GM04504 (cell line): ENCODE measurements at regions not wholly inside any gene's neighbourhood (a gene's known extent, or its start where the extent isn't known, plus 50 kb on each side); places are given as distances from the start of the nearest gene placed in this dataset.
"Not testable (repeated sequence)": the region's sequence is repeated elsewhere in the genome, so short reads cannot be mapped to it uniquely, and the experiment has no call there.

Source experiments
- DNase-seq: peaks from one replicate; pipeline ENCODE4 v3.0.0-alpha.2; 2012; ENCODE audit warnings: low read depth

DNA sequence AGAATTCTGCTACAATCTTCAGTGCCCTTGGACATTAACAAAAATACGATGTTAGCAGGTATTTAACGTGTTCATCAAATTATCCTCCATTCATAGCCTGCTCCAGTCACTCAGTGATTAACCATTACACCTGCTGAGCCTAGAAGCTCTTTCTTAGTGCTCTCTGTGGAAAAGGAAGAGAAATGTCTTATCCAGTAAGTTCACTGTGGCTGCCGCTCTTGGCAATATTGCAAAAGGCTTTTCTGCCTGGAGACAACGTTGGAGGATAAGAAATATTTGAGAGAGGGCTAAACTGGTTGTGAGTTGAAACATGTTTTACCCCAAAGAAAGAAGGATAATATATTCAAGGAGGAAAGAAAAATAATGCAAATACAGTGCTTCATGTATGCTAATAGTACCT is 217.4 kb upstream of the HSF2 start:
- DNase-seq: no peak

DNA sequence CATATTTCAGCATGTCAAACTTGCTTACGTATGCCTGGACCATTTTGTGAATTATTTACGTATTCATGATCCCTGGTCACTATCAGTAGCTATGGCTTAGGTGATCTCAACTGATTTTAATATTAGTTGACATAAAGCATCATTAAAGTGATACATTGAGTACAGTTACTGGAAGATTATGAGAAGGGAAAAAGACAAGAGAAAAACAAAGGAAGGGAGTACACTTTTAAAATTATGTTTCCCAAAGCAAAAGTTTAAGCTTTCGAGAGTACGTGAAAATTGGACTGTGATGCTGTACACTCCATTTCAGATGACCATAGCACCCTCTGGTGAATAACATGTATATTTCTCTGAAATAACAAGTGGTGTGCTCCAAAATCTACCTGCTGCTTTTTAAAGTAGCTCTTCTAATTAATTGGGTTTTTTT is 215.0 kb upstream of the HSF2 start:
- DNase-seq: no peak

DNA sequence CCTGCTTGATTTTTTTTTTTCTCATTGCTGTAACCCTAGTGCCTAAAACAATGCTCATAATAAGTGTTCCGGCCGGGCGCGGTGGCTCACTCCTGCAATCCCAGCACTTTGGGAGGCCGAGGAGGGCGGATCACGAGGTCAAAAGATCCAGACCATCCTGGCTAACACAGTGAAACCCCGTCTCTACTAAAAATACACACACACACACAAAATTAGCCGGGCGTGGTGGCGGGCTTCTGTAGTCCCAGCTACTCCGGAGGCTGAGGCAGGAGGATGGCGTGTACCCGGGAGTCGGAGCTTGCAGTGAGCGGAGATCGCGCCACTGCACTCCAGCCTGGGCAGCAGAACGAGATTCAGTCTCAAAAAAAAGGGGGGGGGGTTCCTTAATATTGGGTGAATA is 214.0 kb upstream of the HSF2 start:
- not testable (repeated sequence) for DNase-seq

DNA sequence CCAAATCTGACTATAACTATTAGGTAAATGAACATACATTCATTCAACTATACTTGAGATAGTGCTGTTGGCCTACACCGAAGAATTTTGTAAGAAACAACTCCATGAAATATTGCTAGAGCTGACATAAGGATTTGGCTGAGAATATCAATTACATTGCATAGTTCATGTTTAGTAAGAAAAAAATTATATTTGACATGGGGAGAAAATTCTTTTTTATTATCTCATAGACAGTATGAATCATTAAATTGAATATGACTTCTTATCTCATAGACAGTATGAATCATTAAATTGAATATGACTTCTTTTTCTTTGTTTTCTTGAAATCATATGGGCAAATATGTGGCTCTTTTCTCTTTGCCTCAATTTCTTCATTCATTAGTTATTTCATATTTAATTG is 212.3 kb upstream of the HSF2 start:
- DNase-seq: no peak

DNA sequence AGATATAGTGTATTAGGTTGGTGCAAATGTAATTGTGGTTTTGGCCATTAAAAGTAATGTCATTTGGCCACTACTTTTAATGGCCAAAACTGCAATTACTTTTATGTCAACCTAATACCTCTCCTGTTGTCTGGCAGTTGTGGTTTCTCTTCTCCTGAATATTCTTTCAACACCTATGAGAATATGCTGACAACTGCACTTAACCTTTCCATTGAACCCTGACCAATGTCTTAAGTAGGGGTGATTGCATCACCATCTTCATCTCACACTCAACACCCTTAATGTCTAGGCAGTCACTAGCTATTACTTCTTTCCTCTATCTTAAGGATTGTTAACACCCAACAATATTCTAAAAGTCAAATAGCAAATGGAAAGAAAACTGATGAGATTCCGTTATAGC is 200.5 kb upstream of the HSF2 start:
- no peak for DNase-seq

DNA sequence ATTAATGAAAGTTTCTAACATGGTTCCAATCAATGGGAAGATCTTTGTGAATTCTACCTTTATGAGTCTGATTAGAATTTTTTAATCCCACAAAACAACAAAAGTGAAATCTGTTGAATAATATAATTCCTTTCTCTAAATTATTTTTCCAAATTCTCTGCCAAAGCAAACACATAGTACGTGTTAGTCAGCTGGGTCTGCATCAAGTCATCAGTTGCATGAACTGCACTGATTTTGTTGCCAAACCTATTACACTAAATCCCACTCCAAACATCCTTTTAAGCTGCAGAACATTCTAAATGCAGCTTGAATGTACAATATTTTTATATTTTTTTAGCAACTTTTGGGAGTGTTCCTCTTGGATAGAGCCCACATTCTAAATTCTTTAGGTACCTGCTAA is 199.0 kb upstream of the HSF2 start:
- DNase-seq: no peak

DNA sequence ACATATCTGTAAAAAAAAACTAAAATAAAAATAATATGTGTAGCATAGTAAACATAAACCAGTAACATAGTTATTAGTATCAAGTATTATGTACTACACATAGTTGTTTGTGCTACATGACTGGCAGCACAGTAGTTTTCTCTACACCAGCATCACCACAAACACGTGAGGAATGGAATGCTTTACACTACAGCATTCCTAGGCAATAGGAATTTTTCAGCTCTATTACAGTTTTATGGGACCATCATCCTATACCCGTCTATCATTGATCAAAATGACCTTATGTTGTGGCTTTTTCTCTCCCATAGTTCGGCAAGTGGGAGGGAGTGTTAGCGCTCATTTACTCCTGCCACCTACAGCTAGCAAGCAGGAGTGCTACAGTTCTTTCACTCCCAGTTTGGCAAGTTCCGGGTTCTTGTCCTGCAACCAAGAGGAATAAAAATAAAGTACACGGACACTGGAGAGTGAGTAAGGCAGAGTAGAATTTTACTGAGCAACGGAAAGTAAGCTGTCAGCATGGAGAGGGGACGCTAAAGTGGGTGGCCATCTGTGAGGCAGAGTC is 196.8 kb upstream of the HSF2 start:
- no peak for DNase-seq

DNA sequence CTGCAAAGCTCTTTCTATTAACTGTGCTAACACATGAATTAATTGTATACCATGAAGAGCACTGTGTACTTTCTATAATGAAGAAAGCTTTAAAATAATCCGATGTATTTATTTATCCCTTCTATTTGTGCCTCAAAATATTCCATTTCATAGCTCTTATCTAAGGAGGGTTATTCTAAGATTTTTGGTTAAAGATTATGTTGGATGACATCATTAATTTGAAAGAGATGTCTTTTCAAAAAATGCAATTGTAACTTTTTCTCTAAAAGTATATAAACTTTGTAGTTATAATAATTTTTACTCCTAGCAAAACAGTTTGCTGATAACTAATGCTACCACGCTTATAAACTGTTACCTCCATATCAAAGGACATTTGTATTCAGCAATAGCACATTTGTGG is 192.4 kb upstream of the HSF2 start:
- no peak for DNase-seq

DNA sequence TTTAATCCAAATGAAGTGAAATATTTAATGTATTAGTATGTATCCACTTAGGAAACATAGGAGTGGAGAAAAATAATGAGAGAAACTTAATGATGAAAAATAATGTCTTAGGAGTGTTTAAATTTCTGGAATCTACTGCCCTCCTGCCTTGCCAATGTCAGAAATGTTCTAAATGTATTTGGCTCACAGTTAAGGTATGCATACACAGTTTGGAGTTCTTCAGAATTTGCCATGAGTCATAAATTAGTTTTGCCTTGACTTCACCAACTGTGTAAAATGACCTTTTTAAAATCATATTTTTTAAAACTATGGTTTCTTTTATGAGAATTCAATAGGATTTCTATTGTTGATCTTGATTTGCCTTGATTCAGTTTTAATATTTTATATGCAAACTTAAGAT is 191.7 kb upstream of the HSF2 start:
- DNase-seq: no peak

DNA sequence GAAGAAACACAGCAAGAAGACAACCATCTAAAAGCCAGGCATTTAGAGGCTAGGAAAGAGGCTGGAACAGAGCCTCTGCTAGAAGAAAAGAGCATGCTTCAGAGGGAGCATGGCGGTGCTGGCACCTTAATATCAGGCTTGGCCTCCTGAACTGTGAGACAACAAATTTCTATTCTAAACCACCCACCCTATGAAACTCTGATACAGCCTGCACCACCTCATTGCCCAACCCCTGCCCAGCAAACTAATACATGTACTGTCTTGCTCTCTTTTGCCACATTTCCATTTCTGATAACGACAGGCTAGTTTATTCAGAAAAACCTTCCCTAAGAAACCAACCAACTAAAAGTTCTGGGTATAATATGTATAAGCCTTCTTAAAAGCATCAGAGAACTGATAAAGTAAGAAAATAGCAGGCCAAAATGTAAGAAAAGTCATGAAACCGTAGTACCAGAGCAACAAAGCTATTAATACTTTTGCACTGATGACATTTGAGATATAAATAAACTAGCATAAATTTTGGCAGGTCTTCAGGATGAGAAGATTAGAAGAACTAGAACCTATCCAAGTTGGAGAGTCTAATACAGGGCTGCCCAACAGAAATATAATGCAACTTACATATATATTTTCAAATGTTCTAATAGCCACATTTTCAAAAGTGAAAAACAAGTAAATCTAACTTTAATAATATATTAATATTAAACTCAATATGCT is 184.7 kb upstream of the HSF2 start:
- DNase-seq: no peak

DNA sequence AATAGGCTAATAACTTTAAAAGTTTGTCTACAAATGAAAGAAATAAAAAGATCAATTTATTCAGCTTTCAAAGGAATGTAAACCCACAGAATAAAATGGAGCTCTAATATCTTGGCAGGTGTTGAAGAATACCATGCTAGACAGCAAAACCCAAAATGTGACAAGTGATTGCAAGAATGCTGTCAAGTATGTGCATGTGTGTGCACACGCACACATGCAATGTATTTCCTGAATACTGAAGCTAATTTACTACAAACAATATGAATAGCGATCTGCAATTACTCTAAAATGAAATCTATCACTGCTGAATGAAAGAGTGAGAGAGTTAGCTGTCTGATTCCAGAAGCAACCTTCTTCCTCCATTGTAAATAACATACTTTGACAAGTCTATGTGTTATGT is 179.2 kb upstream of the HSF2 start:
- no peak for DNase-seq

DNA sequence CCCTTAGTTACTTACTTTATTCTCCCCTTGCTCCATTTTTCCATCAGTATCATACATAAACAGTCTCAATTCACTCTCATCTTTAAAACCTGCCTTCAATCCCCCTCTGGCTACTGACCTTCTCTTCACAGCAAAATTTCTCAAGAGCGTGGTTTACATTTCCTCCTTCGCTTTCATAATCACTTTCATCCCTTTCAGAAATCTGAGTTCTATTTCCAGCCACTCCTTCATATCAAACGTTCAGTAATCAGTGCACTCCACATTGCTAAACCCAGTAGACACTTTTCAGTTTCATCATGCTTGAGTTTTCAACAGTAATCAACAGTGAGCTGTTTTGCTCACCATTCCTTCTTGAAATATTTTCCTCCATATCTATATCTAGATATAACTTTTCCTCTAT is 176.7 kb upstream of the HSF2 start:
- DNase-seq: no peak

DNA sequence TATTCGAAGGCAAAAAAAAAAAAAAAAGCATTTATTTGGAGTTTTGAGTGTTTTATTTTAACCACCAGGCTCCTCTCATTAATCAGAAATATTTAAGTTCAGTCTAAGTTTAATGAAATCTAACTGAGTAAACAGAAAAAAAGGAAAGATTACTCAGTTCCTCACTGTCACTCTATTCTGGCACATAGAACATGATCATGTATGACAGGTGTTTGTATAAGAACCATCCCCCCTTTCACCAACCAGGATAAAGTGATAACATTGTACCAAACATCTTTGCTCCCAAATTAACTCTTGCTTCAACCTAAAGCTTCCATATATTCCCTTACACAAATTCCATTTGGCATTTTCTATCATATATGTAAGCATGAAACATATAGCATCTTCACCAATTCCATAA is 176.2 kb upstream of the HSF2 start:
- no peak for DNase-seq

DNA sequence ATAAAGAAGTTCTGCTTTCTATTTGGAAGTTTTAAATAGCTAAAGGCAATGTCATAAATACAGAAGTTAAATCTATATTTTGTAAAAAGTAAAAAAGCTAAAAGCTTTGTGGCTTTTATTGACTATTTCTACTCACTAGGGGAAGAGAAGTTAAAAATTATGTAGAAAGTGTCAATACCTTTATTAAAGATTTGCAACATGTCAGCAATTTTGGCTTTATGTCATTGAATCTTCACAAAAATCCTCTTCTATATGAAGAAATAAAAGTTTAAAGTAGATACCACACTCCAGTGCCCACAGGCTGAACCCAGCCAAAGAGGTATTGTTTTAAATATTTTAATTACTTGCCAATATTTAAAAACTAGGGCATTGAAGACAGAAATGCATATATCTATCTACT is 160.6 kb upstream of the HSF2 start:
- DNase-seq: no peak

DNA sequence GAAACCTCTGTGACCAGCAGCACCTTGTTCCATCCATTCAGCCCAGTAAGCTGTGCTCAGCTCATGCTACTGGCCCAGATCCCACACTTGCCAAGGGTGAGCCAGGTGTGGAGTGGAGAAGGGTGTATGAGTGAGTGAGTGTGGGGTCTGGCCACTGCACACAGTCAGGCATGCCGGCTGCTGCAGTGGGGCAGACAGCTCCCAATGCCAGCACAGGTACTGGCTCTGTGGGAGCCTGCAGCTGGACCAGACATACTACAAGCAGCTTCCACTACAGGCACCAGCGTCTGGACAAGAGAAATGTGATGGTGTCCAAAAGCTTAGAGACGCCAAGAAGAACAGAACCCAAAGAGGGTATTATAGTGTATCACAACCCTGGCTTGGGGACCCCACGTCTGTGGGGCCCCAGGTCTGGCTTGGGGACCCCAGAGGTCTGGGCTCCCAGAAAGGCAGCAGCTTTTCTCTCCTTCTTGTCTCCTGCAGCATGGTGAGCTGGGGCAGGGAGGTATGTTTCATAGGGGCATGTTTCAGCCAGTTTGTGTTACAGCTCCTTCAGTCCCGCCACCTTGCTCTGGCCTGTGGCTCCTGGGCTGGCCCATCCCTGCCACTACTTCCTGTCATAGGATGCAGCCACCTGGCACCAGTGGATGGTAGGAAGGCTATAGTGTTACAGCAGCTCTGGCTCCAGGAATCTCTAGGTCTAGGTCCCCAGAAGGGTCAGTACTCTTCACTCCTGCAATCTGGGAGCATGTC is 152.4 kb upstream of the HSF2 start:
- DNase-seq: no peak

DNA sequence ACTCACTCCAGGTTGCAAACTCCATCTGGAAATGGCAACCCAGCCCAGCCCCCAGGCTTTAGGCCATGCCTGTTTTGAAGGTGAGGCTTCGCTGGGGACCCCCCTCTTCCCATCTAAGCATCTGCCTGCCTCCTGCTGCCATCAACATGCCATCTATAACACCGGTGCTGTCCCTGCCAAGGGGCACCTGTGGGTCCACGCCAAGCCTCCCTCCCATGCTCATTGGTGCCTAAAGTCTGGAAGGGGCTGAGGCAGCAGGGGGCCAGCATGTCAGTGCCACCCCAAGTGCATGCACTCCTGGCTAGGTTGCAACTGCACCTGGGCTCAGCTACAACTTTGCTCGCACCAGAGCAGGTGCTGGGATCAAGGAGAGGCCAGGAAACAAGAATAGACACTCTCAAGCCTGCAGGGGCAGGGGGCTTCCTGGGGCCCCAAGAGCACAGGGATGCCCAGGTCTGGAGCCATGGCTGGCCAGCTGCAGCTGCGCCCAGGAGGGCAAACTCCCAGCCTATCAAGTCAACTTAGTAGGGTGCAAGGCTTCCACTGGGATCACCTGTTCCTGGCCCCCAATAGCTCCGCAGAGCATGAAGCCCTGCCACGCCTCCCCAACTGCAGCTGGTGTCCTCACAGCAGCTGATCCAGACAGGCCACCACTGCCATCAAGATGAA is 151.3 kb upstream of the HSF2 start:
- no peak for DNase-seq

DNA sequence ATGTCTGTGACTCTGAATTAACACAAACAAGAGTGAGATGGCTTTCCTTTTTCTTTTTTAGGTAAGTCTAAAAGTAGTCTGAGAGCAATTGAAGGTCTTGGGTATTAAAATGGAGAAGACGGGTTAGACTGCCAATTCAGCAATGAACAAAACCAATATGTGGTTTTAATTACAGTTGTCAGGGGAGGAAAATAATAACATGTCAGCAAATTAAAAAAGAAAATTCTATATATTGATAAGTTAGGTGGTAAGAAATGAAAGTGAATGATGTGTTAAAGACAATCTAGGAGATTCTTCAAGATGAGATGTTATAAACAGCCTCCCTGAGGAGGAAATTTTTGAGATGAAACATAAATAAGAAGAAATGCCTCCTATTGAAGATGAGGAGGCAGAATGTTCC is 150.6 kb upstream of the HSF2 start:
- DNase-seq: no peak

DNA sequence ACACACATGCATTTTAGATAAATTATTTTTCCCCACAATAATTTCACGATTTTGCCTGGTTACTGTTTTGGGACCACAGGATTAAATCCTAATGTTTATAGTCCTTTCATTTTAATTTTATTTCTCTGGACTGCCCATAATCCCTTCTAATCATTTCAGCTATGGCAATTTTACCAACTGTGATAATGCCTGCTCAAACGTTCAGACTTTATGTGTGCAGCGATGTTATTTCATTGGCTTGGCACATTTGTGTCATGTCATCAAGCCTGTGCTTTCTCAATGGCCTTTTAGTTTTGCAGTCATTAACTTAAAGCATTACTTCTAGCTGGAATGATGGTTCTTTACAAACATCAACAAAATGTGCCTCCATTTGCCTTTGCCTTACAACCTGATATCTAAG is 140.6 kb upstream of the HSF2 start:
- DNase-seq: no peak

DNA sequence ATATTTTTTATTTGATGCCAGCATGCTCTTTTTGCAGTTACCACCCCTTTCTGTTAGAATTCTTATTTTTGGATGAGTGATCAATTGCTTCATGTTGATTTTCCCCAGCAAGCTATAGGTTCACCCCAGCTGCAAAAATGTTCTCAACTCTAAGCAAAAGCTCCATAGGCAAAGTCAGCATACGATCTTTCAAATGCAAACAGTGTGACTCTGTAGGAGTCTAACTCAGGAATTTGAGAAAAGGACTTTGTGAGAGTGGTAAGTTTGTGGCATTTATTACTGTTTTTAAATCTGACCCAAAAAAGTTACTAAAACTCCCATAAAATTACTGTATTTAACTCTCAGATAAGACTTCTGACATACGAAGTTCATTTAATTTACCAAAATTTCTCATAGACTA is 134.9 kb upstream of the HSF2 start:
- DNase-seq: no peak

DNA sequence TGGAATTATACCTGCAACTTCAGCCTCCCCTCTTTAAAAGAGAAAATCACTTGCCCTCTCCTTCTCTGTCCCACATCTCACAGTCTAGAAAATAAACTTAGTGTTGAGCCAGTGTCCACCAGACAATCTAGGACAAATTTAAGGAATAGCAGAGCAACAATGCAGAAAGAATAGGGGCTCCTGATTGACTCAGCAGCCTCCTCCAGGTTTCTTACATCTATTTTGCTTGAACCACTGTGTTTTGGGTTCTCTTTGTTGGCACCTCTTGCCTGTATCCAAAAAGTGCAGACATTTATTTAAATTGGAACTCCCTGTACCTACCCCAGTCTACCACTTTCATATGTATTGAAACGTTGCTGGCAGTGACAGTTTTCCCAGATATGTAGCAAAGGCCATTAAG is 133.7 kb upstream of the HSF2 start:
- no peak for DNase-seq

DNA sequence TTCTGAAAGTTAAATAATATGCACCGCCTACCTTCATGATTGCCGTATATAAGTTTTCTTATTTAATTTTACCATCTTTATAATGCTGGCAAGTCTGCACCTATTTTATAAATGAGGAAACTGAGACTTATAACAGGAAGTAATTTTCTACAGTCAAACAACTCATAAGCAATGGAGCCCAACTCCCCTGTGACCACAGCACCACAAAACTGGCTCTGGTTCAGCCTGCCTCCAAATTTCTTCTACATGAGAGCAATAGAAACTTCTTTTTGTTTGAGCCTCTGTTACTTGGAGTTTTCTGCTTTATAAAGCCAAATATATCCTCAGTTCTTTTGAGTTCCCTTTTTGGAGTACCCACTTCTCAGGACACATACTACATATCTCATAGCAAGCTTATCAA is 131.1 kb upstream of the HSF2 start:
- no peak for DNase-seq

DNA sequence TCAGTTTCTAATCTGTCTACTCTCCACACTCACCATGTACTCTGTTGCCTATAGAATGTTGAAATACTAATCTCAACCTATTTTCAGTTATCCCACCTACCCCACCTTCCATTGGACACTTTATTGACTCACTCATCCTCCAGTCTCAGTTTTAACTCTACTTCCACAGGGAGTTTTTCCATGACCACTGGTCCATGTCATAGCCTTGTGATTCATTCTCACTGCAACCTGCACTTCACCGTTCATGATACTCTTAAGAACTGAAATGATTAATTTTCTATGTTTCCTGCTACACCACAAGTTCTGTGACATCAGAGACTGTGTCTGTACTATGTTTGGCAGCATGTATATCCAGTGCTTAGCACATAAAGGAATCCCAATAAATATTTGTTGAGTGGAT is 122.8 kb upstream of the HSF2 start:
- DNase-seq: no peak
